ENCODE measurements at regions not wholly inside any gene's neighbourhood (a gene's known extent, or its start where the extent isn't known, plus 50 kb on each side); places are given as distances from the start of the nearest gene placed in this dataset.

DNA sequence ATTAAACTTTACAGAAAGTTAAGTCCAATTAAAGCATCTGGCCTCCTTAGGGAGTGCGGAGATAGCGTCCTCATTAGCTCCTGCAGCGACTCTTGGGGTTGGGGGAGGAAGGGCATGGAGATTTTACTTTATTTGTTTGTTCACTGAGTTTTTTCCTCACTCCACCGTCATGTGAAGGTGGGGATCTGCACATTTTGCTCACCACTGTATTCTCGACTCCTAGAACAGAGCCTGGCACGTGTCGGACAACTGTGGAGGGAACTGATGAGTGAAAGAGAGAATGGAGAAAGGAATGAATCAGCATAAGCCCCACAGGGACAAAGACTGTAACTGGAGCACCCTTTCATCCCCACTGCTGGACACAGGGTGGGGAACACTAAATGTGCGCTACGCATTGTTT is 205.1 kb upstream of the TSHZ3 start:
- TF ChIP-seq EZH2 (IDR thresholded peaks at IDR 0.05; ENCODE audit: low read depth, low read length, severe bottlenecking): no peak
- TF ChIP-seq, protein P1, sequence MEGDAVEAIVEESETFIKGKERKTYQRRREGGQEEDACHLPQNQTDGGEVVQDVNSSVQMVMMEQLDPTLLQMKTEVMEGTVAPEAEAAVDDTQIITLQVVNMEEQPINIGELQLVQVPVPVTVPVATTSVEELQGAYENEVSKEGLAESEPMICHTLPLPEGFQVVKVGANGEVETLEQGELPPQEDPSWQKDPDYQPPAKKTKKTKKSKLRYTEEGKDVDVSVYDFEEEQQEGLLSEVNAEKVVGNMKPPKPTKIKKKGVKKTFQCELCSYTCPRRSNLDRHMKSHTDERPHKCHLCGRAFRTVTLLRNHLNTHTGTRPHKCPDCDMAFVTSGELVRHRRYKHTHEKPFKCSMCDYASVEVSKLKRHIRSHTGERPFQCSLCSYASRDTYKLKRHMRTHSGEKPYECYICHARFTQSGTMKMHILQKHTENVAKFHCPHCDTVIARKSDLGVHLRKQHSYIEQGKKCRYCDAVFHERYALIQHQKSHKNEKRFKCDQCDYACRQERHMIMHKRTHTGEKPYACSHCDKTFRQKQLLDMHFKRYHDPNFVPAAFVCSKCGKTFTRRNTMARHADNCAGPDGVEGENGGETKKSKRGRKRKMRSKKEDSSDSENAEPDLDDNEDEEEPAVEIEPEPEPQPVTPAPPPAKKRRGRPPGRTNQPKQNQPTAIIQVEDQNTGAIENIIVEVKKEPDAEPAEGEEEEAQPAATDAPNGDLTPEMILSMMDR (IDR thresholded peaks at IDR 0.05; ENCODE audit: control extremely low read depth in 1 of 3, insufficient read depth in 1 of 3, low read depth in 1 of 3, low read length in 3 of 3): no peak
- TF ChIP-seq POLR2A (IDR thresholded peaks at IDR 0.05; ENCODE audit: control extremely low read depth in 1 of 2, low read depth in 2 of 2, low read length in 2 of 2): no peak
- no peak for TF ChIP-seq EP300 (IDR thresholded peaks at IDR 0.05; ENCODE audit: borderline replicate concordance in 1 of 2, low read depth in 2 of 2, low read length in 2 of 2)
- TF ChIP-seq, protein P2, sequence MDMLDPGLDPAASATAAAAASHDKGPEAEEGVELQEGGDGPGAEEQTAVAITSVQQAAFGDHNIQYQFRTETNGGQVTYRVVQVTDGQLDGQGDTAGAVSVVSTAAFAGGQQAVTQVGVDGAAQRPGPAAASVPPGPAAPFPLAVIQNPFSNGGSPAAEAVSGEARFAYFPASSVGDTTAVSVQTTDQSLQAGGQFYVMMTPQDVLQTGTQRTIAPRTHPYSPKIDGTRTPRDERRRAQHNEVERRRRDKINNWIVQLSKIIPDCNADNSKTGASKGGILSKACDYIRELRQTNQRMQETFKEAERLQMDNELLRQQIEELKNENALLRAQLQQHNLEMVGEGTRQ (IDR thresholded peaks at IDR 0.05; ENCODE audit: low read length): no peak
- TF ChIP-seq GTF2F1 (IDR thresholded peaks at IDR 0.05; ENCODE audit: borderline replicate concordance, low read depth, low read length): no peak
- TF ChIP-seq SP1 (IDR thresholded peaks at IDR 0.05; ENCODE audit: low read depth, low read length): no peak
- TF ChIP-seq RFX5 (IDR thresholded peaks at IDR 0.05; ENCODE audit: borderline replicate concordance, low read depth, low read length): no peak
- no peak for TF ChIP-seq SP2 (IDR thresholded peaks at IDR 0.05; ENCODE audit: low read length)
- TF ChIP-seq TAF1 (IDR thresholded peaks at IDR 0.05; ENCODE audit: low read depth, low read length): no peak
- no peak for TF ChIP-seq FOSL1 (IDR thresholded peaks at IDR 0.05; ENCODE audit: insufficient read depth, low read depth, low read length)
- no peak for TF ChIP-seq POLR2AphosphoS5 (IDR thresholded peaks at IDR 0.05; ENCODE audit: low read depth, low read length)
- no peak for TF ChIP-seq SAP30 (IDR thresholded peaks at IDR 0.05; ENCODE audit: insufficient read depth, insufficient replicate concordance, low read length)
- TF ChIP-seq ATF3 (IDR thresholded peaks at IDR 0.05; ENCODE audit: insufficient read depth, low read depth, low read length): no peak
